Activated naive CD8-positive, alpha-beta T cell treated with anti-CD3 and anti-CD28 coated beads, Interleukin-2, amount 10 ng/mL, durations not matched to agents 7 days and 5 days (primary cell): ENCODE measurements at regions not wholly inside any gene's neighbourhood (a gene's known extent, or its start where the extent isn't known, plus 50 kb on each side); places are given as distances from the start of the nearest gene placed in this dataset.
A peak's percentile ranks its signal among the peaks of the same experiment; 100 is the strongest.
"Not testable (repeated sequence)": the region's sequence is repeated elsewhere in the genome, so short reads cannot be mapped to it uniquely, and the experiment has no call there.

Experiments
- ATAC-seq: fragments of 150-1000 bp; cut with Tn5 transposase; one replicate; pipeline ENCODE4 v1.10.0; 2021; ENCODE audit warnings: low read depth, moderate library complexity
- POLR2A ChIA-PET: fragments of 350-600 bp; sonication (Branson Sonifier 250); formaldehyde crosslinking; loops from one replicate; lab custom pipeline; 2021; ENCODE audit warnings: antibody characterized with exemption; lab: Charles Lee
- DNase-seq: peaks from one replicate; pipeline ENCODE4 v3.0.0; 2021
- H3K27ac Mint-ChIP-seq: one replicate; pipeline ENCODE4 v1.8.0; 2022; ENCODE audit warnings: mild to moderate bottlenecking, mixed read lengths
- H3K27me3 Mint-ChIP-seq: one replicate; pipeline ENCODE4 v1.8.0; 2022; ENCODE audit warnings: mild to moderate bottlenecking, moderate library complexity, mixed read lengths
- H3K36me3 Mint-ChIP-seq: one replicate; pipeline ENCODE4 v1.8.0; 2021; ENCODE audit warnings: mild to moderate bottlenecking, mixed read lengths
- H3K4me1 Mint-ChIP-seq: one replicate; pipeline ENCODE4 v1.8.0; 2021; ENCODE audit warnings: mixed read lengths
- H3K4me3 Mint-ChIP-seq: one replicate; pipeline ENCODE4 v1.8.0; 2022; ENCODE audit warnings: mild to moderate bottlenecking, moderate library complexity, mixed read lengths
- H3K9me3 Mint-ChIP-seq: one replicate; pipeline ENCODE4 v1.8.0; 2021; ENCODE audit warnings: mixed read lengths

DNA sequence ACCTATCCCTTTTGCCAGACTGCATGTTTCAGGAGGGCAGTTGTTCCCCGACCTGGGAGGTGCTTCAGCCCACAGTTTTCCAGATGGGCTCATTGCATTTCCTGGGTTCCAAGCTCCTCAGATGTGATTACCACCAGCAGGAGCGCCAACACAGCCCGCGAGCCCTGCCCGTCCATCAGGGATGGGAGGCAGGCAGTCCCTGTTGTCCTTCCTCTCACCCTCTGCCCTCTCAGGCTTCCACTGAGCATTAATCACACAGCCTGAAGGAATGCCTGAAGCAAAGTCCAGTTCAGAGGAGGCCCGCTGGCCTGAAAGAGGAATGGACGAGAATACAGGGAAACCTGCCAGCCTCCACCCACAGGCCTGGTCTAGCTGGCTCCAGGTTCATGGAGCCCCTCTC, 256.3 kb upstream of the SDK2 start:
- ATAC-seq (no peak), DNase-seq (no peak)
- Mint-ChIP-seq H3K27me3 (peaks cover 52% of the 10 kb centered on the region), H3K4me3 (no peak overlapping the region), H3K27ac (no peak overlapping the region), H3K4me1 (peaks cover 4% of the 10 kb centered on the region), H3K36me3 (no peaks in the 10 kb centered on the region), H3K9me3 (no peaks in the 10 kb centered on the region)
- POLR2A ChIA-PET, result no interaction called here

DNA sequence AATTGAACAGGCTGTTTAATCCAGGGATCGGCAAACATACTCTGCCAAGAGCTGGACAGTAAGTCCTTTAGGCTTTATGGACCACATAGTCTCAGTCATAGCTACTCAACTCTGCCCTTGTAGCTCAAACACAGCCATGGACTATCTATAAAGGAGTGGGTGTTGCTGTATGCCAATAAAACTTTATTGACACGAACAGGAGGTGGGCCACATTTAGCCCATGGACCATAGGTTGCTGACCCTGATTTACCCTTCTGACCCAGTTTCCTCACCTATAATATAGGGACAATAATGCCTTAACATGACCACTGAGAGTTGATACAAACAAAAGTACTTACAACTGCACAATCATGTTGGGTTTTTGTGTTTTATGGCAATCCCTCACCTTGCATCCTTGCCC, 257.0 kb upstream of the SDK2 start:
- H3K27me3 Mint-ChIP-seq, result peaks cover 52% of the 10 kb centered on the region
- peaks cover 4% of the 10 kb centered on the region for H3K4me1 Mint-ChIP-seq
- peak overlapping the region; percentile 85 for H3K4me3 Mint-ChIP-seq
- H3K36me3 Mint-ChIP-seq, result no peaks in the 10 kb centered on the region
- H3K27ac Mint-ChIP-seq, result no peak overlapping the region
- H3K9me3 Mint-ChIP-seq, result no peaks in the 10 kb centered on the region
- DNase-seq (no peak), ATAC-seq (no peak)
- POLR2A ChIA-PET, result no interaction called here

DNA sequence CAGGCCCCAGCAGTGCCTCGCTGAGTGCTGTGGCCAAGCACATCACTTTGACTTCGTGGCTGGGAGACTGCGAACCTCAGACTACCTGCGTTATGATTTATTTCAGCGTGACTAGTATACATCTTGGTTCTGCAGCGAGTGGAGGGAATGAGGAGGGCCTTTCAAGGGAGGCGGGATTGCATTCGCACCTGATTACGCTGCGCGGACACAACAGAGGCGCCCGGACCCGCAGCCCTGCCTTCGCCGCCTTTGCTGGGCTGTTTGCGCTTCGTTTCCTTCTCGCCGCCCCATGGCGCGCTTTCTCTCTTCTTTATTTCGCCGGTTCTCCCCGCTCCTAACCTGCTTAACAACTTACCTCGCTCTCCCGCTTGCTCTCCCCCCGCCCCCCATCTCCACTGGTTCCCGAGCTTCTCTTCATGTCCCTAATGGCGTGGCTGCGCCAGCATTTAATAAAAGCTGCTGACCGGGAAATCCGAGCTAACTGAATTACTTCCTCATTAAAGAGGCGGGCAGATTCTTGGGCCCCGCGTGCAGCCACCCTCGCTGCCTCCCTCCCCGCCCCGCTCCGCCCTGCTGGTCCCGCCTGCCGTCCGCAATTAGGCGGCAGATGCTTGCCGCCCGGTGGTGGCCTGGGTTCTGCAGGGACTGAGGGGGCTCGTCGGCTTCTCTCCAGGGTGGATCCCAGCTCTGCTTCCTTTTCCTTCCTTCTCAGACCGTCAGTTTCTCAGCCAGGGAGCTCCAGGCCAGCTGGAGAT, 257.6 kb upstream of the SDK2 start:
- DNase-seq, result peak; percentile 37
- H3K27me3 Mint-ChIP-seq, result peaks cover 50% of the 10 kb centered on the region
- peak overlapping the region; percentile 85 for H3K4me3 Mint-ChIP-seq
- H3K9me3 Mint-ChIP-seq, result no peaks in the 10 kb centered on the region
- peaks cover 4% of the 10 kb centered on the region for H3K4me1 Mint-ChIP-seq
- no peak for ATAC-seq
- POLR2A ChIA-PET, result no interaction called here
- no peak overlapping the region for H3K27ac Mint-ChIP-seq
- no peaks in the 10 kb centered on the region for H3K36me3 Mint-ChIP-seq

DNA sequence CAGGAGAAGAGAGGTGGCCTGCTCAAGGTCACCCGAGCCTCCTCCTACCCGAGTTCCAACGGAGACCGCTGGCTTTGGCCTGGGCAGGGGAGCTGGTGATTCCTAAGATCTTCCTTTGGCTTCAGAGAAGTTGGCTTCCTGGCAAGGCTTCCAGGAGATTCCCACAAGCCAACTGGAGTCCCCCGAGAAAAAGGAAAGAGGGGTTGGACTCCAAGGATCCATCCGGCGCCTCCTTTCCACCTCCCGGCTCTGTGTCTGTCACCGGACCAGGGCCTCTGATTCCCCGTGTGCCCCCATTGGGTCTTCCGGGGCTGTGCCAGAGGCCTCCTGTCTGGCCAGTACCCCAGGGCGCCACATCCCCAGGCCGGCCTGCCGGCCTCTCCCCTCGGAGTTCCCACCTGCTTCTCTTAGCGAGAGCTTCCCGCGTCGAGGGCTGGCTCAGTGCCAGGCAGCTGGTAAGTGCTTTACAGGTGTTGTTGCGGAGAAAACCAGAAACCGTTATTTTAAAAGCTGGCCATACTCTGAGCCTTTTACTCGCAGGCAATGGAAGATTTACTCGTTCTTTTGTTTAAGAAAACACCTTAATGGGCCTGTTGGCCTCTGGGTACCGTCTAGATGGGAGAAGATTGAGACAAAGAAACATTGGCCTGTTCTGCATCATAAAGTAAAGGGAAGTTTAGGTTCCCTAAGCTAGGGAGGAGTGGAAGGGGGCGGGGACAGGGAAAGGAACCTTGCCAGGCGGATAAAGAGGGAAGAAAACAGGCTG, 258.4 kb upstream of the SDK2 start:
- Mint-ChIP-seq H3K9me3 (no peaks in the 10 kb centered on the region), H3K27me3 (peaks cover 47% of the 10 kb centered on the region), H3K4me3 (peak overlapping the region; percentile 85), H3K4me1 (peaks cover 4% of the 10 kb centered on the region), H3K27ac (no peak overlapping the region), H3K36me3 (no peaks in the 10 kb centered on the region)
- DNase-seq, result no peak
- POLR2A ChIA-PET, result no interaction called here
- no peak for ATAC-seq

DNA sequence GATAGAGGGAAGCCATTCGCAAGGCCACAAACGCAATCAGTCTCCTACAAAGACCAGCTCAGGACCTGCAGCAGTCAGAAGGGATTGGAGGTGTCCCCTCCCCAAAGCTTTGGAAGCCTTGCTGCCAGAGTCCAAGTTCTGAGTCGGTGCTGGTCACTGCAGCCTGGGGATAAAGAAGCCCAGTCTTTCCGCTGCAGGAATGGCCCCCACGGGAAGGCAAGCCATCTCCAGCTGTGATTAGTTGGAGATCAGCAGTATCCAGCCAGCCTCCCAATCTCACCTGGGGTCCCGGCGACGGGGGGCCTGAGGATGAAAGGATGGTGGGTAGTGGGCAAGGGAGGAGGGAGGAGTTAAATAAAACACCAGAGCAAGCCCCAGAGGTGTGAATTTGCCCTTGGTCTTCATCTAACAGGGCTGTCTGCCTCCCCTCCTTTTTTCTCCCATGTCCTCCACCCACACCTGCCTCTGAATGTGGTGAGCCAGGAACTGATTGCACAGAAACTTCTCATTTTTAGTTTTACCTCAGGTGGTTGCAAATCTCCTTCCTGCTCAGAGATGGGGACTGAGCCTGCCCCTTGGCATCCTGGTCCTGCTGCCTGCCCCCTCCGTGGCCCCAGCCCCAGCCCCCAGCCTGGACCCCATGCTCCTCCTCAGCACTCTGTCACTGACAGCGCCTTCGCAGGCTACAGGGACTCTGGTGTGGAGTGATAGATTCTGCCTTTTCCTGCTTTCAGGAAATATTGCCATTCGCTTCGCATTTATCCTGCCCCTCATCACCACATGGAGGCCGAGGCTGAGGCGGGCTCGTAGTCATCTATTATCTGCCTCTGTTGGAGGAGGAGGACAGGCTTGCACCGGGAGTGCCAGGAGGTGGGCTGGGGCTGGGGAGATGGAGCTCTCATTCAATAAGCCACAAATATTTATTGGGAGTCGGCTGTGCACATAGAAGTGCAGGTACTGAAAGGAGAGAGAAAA, 262.9 kb upstream of the SDK2 start:
- H3K27ac Mint-ChIP-seq, result no peak overlapping the region
- no peak for DNase-seq

DNA sequence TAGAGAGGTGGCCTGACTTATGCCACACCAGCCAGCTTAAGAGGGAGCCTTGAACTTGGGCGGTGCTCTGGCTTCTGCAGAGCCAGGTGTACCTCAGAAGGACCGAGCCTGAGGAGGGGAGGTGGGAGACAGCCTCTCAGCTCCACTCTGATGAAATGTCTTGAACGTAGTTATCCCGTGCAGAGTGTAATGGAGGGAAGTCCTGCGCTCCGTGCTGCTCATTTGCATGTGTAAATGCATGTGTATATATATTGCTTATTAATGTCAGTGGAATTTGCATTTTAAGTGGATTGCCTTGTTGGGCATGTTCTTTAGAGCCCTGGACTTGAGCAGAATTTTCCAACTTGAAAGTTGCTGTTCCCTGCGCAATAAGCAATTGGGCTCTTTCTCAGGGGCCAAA, 264.9 kb upstream of the SDK2 start:
- Mint-ChIP-seq H3K4me1 (peaks cover 3% of the 10 kb centered on the region), H3K9me3 (no peaks in the 10 kb centered on the region), H3K27me3 (peaks cover 15% of the 10 kb centered on the region), H3K4me3 (no peak overlapping the region), H3K36me3 (no peaks in the 10 kb centered on the region), H3K27ac (no peak overlapping the region)
- DNase-seq (no peak), ATAC-seq (no peak)
- POLR2A ChIA-PET, result no interaction called here

More for the DNA sequence above, 262.9 kb upstream of the SDK2 start:
- H3K9me3 Mint-ChIP-seq, result no peaks in the 10 kb centered on the region
- H3K4me1 Mint-ChIP-seq, result no peaks in the 10 kb centered on the region
- POLR2A ChIA-PET, result no interaction called here
- no peak overlapping the region for H3K4me3 Mint-ChIP-seq
- peaks cover 31% of the 10 kb centered on the region for H3K27me3 Mint-ChIP-seq
- ATAC-seq, result no peak
- no peaks in the 10 kb centered on the region for H3K36me3 Mint-ChIP-seq

DNA sequence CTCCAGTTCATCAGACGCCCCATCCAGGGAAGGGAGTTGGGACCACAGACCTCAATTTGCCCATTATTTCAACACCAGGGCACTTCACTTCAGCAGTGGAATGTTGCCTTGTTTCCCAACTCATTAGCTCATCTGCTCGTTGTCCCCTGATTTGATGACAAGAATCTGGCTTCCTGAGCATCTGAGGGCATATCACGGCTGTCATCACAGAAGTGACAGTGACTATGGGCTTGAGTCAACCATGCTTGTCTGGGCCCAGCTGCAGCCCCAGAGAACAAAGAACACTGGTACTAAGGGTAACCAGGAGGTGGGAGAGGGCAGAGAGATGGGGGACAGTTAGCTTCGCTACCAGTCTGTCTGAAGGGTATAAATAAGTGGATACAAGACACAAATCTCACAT, 266.0 kb upstream of the SDK2 start:
- POLR2A ChIA-PET, result no interaction called here
- Mint-ChIP-seq H3K4me3 (no peak overlapping the region), H3K4me1 (peaks cover 3% of the 10 kb centered on the region), H3K9me3 (peaks cover under 1% of the 10 kb centered on the region), H3K36me3 (no peaks in the 10 kb centered on the region), H3K27me3 (peaks cover 16% of the 10 kb centered on the region), H3K27ac (no peak overlapping the region)
- DNase-seq (no peak), ATAC-seq (no peak)

DNA sequence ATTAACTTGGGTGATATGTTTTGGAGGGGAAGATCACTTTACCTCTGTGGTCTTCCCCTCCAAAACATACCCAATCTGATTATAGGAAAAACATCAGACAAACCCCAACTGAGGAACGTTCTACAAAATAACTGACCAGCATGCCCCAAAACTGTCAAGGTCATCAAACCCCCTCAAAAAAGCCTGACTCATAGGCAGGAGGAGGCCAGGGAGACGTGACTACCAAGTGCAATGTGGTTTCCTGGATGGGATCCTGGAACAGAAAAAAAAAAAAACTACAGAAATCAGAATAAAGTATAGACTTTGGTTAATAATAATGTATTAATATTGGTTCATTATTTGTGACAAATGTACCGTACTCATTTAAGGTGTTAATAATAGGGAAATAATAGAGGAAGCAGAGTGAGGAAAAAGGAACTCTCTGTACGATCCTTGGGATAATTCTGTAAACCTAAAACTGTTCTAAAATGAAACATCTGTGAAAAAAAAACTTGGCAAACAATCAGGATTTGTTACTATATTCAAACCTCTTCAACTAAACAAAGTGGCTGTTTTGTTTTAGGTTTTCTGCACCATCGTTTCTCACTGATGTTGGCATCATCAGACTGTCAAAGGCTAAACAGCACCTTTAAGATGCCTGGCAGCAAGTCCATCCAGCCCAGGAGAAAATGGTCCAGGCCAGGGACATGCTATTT, 266.7 kb upstream of the SDK2 start:
- POLR2A ChIA-PET, result no interaction called here
- H3K27me3 Mint-ChIP-seq, result peaks cover 16% of the 10 kb centered on the region
- H3K4me1 Mint-ChIP-seq, result peaks cover 3% of the 10 kb centered on the region
- DNase-seq (no peak), ATAC-seq (no peak)
- no peak overlapping the region for H3K27ac Mint-ChIP-seq
- no peaks in the 10 kb centered on the region for H3K36me3 Mint-ChIP-seq
- peaks cover 2% of the 10 kb centered on the region for H3K9me3 Mint-ChIP-seq
- H3K4me3 Mint-ChIP-seq, result no peak overlapping the region

DNA sequence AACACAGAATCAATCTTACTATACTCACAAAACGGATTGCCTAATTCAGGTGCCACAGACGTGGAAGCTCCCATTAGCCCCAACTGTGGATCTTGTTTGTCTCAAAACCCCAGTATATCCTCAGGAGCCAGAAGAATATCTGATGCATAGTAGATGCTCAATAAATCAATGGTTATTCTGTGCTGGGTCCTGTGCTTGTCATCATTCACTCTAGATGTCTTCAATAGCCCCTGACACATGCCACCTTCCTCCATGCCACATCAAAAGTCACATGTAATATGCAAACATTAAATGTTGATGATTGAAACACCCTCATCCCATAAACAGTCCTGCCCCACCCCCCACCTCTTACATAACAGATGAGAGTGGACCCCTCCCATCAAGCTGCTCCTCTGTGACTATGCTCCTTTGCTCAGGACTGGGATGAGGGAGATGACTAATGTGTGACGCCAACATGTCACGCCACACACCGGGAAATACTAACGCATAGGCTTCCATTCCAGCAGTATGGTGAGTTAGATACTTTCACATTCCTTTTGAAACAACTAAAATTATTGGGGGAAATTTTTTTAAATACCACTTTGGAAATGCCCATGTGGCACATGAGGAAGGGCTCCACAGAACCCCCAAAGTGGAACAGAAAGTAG, 267.6 kb upstream of the SDK2 start:
- peaks cover 3% of the 10 kb centered on the region for H3K9me3 Mint-ChIP-seq
- peaks cover 18% of the 10 kb centered on the region for H3K27me3 Mint-ChIP-seq
- ATAC-seq (no peak), DNase-seq (no peak)
- H3K4me3 Mint-ChIP-seq, result no peak overlapping the region
- POLR2A ChIA-PET, result no interaction called here
- no peaks in the 10 kb centered on the region for H3K36me3 Mint-ChIP-seq
- H3K27ac Mint-ChIP-seq, result no peak overlapping the region
- peaks cover 3% of the 10 kb centered on the region for H3K4me1 Mint-ChIP-seq

GRCh38 chr17:73912373-73912746, 268.1 kb upstream of the SDK2 start:
- ATAC-seq (no peak), DNase-seq (no peak)
- POLR2A ChIA-PET, result no interaction called here
- Mint-ChIP-seq H3K27ac (no peak overlapping the region), H3K4me3 (no peak overlapping the region), H3K9me3 (peaks cover 4% of the 10 kb centered on the region), H3K4me1 (peaks cover 3% of the 10 kb centered on the region), H3K36me3 (no peaks in the 10 kb centered on the region), H3K27me3 (peaks cover 22% of the 10 kb centered on the region)

DNA sequence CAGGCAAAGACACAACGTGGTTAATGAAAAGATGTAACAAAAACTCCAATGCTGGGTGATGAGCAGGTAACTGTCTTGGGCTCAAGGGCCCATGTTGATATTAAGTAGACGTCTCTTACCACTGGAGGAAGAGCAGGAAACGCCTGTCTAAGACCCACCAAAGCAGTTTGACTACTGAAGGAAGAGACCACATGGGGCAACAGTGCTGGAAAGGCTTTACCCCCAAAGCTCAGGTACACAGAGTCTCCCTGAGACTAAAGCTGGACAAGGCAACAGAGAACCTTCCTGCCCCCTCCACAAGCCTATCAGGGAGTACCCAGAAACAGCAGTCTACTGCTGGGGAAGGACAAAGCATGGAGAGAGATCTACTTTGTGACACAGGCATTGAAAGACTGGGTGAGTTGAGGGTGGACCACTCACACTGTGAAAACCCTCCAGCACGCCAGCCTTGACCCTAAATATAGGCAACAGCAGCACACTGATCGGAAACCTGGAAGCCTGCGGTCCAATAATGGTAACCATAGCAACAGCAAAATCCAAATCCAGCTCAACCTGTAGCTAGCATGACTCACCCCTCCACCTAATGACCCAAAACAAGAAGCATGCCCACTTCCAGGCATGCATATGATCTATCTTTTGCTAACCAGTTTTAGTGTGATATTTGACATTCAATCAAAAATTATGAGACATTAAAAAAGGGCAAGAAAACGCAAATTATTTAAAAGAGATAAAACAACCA, 270.5 kb upstream of the SDK2 start:
- ATAC-seq (no peak), DNase-seq (no peak)
- Mint-ChIP-seq H3K4me3 (no peak overlapping the region), H3K36me3 (peaks cover 2% of the 10 kb centered on the region), H3K27me3 (peaks cover 30% of the 10 kb centered on the region), H3K4me1 (peaks cover 3% of the 10 kb centered on the region), H3K9me3 (peaks cover 8% of the 10 kb centered on the region), H3K27ac (no peak overlapping the region)
- POLR2A ChIA-PET, result no interaction called here

DNA sequence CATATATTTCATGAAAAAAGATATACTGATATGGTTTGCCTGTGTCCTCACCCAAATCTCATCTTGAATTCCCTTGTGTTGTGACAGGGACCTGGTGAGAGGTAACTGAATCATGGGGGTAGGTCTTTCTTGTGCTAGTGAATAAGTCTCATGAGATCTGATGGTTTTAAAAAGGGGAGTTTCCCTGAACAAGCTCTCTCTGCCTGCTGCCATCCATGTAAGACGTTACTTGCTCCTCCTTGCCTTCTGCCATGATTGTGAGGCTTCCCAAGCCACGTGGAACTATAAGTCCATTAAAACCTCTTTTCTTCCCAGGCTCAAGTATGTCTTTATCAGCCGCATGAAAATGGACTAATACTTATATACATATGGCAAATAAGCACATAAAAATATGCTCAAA, 274.8 kb upstream of the SDK2 start:
- H3K27ac Mint-ChIP-seq, ATAC-seq, H3K36me3 Mint-ChIP-seq, H3K4me1 Mint-ChIP-seq, H3K4me3 Mint-ChIP-seq, POLR2A ChIA-PET, DNase-seq, H3K9me3 Mint-ChIP-seq: not testable (repeated sequence)
- peaks cover 46% of the 10 kb centered on the region for H3K27me3 Mint-ChIP-seq
